HCEC 1CT (cell line): ENCODE measurements at regions not wholly inside any gene's neighbourhood (a gene's known extent, or its start where the extent isn't known, plus 50 kb on each side); places are given as distances from the start of the nearest gene placed in this dataset.
"Not testable (repeated sequence)": the region's sequence is repeated elsewhere in the genome, so short reads cannot be mapped to it uniquely, and the experiment has no call there.

Source experiments
- DNase-seq: peaks from one replicate; pipeline ENCODE4 v3.0.0-alpha.2; 2017

DNA sequence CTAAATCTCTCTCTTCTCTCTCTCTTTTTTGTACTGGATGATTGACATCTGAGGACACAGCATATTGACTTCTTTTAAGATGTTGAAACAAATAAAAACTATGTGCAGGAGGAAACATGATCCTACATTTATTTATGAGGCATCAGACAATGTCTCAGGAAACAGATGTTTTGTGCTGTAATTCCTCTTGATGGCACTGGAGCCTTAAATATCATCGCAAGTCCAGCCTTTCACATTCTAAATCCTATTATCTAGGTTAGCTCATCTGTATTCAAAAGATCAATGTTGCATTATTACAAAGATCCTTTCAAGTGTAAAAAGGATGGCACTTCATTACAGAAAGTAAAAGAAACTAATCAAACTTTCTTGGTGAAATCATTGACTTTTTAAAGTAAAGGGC lies 63.9 kb downstream of the MAT2B start:
- peak; percentile 75 for DNase-seq

DNA sequence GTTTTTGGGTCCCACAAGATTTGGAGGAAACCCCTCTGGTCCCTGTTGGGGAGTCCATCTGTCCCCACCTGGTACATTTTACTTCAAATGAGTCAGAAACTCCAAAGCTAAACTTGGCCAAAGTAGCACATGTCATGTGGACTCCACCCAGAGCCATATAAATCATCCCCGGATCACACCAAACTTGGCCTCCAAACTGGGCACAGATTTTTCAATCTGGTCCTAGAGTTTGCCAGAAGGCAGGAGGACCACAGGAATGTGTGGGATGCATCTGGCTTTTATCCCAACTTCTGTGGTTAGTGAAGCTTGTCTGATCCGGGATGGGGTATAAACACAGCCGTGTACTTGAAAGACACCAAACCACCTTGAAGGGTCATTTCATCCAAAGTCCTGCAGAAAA lies 66.3 kb downstream of the MAT2B start:
- DNase-seq: peak; percentile 98

GRCh38 chr5:163574472-163575440 lies 69.3 kb downstream of the MAT2B start:
- no peak for DNase-seq

DNA sequence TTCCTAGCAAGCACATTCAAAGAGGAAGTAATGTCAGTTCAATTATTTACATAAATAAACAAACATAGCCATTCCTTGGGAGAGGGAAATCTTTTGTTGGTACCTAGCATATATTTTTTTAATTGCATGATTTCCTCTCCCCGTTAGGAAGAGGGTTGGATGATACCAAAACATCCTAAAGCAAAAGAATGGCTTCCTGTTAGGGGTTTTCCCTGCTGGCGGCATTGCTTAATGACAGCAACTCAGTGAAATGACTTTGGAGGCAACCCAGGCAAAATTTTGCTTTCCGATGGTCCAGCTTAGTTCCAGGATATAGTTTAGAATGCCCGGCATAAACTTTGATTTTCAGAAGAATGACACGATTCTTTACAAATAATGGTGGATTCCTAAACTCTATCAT lies 73.2 kb downstream of the MAT2B start:
- DNase-seq: no peak

- DNase-seq: no peak
Observed at GRCh38 chr5:163579729-163580128, 74.3 kb downstream of the MAT2B start.

- DNase-seq: no peak
Observed at GRCh38 chr5:163580516-163580915, 75.1 kb downstream of the MAT2B start.

DNA sequence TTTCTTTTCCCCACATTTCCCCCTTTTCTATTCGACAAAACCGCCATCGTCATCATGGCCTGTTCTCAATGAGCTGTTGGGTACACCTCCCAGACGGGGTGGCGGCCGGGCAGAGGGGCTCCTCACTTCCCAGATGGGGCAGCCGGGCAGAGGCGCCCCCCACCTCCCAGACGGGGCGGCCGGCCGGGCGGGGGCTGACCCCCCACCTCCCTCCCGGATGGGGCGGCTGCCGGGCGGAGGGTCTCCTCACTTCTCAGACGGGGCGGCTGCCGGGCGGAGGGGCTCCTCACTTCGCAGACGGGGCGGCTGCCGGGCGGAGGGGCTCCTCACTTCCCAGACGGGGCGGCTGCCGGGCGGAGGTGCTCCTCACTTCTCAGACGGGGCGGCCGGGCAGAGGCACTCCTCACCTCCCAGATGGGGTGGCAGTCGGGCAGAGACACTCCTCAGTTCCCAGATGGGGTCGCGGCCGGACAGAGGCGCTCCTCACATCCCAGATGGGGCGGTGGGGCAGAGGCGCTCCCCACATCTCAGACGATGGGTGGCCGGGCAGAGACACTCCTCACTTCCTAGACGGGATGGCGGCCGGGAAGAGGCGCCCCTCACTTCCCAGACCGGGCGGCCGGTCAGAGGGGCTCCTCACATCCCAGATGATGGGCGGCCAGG lies 78.2 kb downstream of the MAT2B start:
- not testable (repeated sequence) for DNase-seq

DNA sequence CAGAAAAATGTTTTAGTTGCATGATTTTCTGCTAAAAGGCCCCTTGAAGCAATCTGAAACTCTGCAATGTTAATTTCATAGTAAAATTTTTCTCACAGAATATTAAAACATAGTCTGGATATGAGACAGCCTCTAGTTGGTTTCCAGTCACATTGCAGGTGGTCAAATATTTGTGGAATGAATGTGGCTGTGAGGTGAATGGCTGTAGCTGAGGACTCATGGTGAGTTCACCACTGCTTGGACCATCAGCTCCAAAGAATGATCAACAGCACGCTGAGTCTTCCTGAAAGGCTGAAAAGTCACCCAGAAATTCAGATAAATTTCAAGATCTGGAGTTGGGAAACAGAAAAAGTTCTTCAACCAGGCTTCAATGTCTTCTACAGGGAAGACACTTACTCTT lies 79.8 kb downstream of the MAT2B start:
- DNase-seq: peak; percentile 91

- DNase-seq: no peak
Observed at GRCh38 chr5:163586531-163586956, 81.1 kb downstream of the MAT2B start.

DNA sequence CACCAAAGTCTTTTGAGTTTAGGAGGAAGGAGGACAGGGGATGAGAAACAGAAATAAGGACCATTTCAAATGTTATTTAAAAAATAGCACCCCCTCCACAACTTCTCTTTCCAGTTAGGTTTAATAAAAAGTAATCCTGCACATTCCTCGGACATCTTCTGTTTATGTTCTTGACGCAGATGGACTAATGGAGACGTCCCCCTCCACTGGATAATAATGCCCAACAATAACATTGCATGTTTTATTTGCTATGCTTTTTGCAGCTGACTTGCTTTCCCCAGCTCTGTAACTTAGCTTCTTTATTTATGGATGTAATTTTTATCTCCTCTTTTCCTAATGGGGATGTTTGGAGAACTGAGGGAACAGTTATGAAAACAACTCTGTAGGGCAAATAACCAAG lies 89.5 kb downstream of the MAT2B start:
- no peak for DNase-seq

GRCh38 chr5:163595932-163596607 lies 90.7 kb downstream of the MAT2B start:
- no peak for DNase-seq

- DNase-seq: no peak
Observed at GRCh38 chr5:163596608-163597315, 91.3 kb downstream of the MAT2B start.

GRCh38 chr5:163604013-163604412 lies 98.6 kb downstream of the MAT2B start:
- DNase-seq: no peak

DNA sequence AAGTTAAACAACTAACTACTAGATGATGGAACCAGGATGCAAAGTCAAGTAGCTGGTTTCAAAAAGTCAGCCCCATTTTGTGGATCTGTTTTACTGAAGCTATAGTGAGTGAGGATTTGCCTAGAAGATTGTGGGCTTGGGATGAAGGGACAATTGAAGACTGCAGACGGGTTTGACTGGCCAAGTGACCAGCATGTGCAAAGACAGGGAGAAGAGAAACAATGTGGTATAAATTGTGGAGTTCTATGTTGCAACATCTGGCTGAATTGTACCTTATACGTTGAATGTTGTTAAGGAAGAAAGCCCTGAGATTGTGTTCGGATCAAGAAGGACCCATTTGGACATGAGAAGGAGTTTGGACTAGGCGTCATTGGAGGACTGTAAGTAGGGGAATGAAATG lies 101.8 kb downstream of the MAT2B start:
- DNase-seq: no peak

- no peak for DNase-seq
Observed at GRCh38 chr5:163608621-163609020, 103.2 kb downstream of the MAT2B start.

GRCh38 chr5:163609910-163610309 lies 104.5 kb downstream of the MAT2B start:
- DNase-seq: no peak

DNA sequence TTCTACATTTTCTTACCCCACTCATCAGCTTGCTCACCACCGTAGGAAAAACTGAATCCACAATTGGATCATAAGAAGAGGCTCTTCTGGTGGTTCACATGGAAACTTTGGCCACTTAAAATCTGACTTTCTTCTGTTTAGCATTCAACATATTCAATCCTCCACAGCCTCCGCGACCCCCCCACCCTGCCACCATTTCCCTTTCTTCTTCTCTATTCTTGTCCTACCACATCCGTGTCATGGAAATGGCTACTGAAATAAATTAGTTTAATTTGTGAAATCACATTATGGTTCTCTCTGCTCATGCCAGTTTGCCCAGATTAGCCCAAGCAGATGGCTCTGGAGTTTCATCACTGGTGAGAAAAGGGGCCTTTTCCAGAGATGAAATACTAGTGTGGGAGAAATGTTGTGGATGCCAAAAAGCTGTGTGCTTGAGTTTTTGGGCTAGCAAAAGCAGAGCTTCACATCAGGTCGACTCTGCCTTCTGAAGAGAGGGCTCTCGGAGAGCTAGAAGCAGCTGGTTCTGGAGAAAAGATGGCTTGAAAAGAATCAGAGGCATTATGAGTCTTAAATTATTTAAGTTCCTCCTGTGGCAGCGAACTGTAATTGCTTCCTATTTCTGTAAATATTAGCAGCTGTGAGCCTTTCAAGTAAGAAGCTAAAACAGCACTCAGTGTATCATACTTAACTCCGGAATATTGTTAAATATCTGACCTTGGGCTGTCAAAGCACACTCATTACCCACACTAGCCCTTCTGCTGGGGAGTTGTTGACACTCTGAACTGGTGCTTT lies 107.1 kb downstream of the MAT2B start:
- DNase-seq: no peak

GRCh38 chr5:163613150-163613442 lies 107.7 kb downstream of the MAT2B start:
- DNase-seq: no peak

GRCh38 chr5:163614787-163615186 lies 109.4 kb downstream of the MAT2B start:
- DNase-seq: peak; percentile 55

DNA sequence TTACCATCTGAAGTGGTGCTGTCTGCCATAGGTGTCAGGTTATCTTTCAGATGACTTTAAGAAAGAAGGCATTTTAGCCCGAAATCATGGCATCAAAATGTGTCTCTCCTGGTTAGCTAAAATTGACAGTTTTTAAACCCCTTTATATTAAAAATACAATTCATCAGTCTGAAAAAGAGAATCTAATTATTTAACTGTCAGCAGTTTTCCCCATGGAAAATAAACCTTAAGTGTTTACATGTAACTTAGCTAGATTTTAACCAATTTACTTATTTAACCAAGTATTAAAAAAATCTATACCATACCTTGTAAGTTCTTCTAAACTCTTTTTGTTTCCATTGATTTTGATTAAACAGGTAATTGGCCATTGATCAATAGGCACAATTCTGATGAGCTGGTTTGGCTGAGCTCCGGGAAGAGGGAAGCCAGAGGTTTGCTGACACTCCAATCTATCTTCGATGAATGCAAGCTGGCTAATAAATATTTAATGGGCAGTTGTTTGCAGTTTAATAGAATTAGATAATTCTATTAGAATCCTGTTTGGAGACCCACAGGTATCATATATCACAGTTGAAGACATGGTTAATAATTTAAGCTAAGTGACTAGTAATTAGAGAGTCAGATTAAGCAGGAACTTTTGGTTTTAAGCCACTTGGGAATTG lies 114.0 kb downstream of the MAT2B start:
- DNase-seq: no peak

DNA sequence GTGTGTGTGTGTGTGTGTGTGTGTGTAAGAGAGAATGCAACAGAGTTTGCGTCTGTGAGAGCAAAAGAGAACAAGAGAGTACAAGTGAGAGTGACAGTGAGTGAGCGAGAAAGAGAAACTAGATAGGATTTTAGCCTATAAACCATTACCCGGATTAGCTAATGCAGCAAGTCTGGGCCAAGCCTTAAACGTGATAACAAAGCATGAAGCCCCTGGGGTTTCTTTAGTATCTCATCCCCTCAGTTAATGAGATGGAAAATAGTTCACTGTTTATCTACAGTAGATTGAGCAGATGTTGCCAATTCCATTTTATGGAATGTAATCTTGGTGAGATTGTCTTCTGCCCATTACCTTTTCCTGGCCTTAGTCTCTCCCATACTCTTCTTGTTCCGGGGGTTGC lies 114.5 kb downstream of the MAT2B start:
- DNase-seq: no peak

DNA sequence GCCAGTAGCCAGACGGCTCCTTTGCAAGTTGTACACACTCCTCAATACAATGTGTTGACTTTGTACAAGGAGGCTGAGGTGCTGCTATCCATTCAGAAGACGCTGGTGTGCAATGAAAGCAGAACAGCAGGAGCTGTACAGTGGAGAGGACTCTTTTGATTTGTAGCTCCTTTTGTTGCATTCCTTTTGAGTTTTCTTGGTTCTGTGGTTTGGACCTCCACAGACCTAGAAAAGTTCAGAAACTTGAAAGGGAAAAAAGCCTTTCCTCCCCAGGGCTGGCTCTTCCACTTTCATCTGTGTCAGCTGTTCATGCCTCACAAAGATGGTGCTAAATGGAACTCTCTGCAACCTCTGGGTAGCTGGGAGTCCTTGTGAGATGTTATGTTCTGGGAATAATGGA lies 117.4 kb downstream of the MAT2B start:
- no peak for DNase-seq
